SJSA1 (cell line): ENCODE measurements at regions not wholly inside any gene's neighbourhood (a gene's known extent, or its start where the extent isn't known, plus 50 kb on each side); places are given as distances from the start of the nearest gene placed in this dataset.

Experiments used
- DNase-seq, 2 experiments: peaks; one replicate each; pipeline ENCODE4 v3.0.0-alpha.2; 2015 to 2020; ENCODE audit warnings: low spot score in 2 of 2, low read depth in 1 of 2
- H3K27ac ChIP-seq: fragments of 250-450 bp; sonication (Bioruptor Pico); 2 replicates; pipeline ENCODE4 v1.5.1; 2020; ENCODE audit warnings: mild to moderate bottlenecking, moderate library complexity
- H3K27me3 ChIP-seq: fragments of 250-450 bp; sonication (Bioruptor Pico); replicated peaks from 2 replicates; pipeline ENCODE4 v1.5.1; 2020; ENCODE audit warnings: mild to moderate bottlenecking, moderate library complexity
- H3K36me3 ChIP-seq: fragments of 250-450 bp; sonication (Bioruptor Pico); 2 replicates; pipeline ENCODE4 v1.5.1; 2020; ENCODE audit warnings: mild to moderate bottlenecking
- H3K4me1 ChIP-seq: fragments of 250-450 bp; sonication (Bioruptor Pico); replicated peaks from 2 replicates; pipeline ENCODE4 v1.6.1; 2021; ENCODE audit warnings: mild to moderate bottlenecking
- H3K4me3 ChIP-seq: fragments of 250-450 bp; sonication (Bioruptor Pico); 2 replicates; pipeline ENCODE4 v1.5.1; 2020; ENCODE audit warnings: mild to moderate bottlenecking
- H3K9me3 ChIP-seq: fragments of 250-450 bp; sonication (Bioruptor Pico); replicated peaks from 2 replicates; pipeline ENCODE4 v1.5.1; 2020; ENCODE audit warnings: mild to moderate bottlenecking

GRCh38 chr18:55166260-55166598, 207.0 kb upstream of the CCDC68 start:
- Histone ChIP-seq H3K27ac (no peak overlapping the region), H3K36me3 (no peaks in the 10 kb centered on the region), H3K27me3 (0 out of 2 replicates have a peak, but pooled peaks cover 3% of the 10 kb centered on the region), H3K4me3 (no peak overlapping the region), H3K9me3 (no peaks in the 10 kb centered on the region), H3K4me1 (no peaks in the 10 kb centered on the region)
- DNase-seq = no peak

GRCh38 chr18:55163550-55163949, 204.3 kb upstream of the CCDC68 start:
- Histone ChIP-seq H3K36me3 (no peaks in the 10 kb centered on the region), H3K27ac (no peak overlapping the region), H3K27me3 (0 out of 2 replicates have a peak, but pooled peaks cover 3% of the 10 kb centered on the region), H3K9me3 (no peaks in the 10 kb centered on the region), H3K4me3 (no peak overlapping the region), H3K4me1 (no peaks in the 10 kb centered on the region)
- no peak for DNase-seq

GRCh38 chr18:55161916-55162315, 202.7 kb upstream of the CCDC68 start:
- no peaks in the 10 kb centered on the region for H3K4me1 ChIP-seq
- H3K9me3 ChIP-seq = no peaks in the 10 kb centered on the region
- H3K4me3 ChIP-seq = no peak overlapping the region
- no peaks in the 10 kb centered on the region for H3K36me3 ChIP-seq
- 0 out of 2 replicates have a peak, but pooled peaks cover 3% of the 10 kb centered on the region for H3K27me3 ChIP-seq
- no peak overlapping the region for H3K27ac ChIP-seq
- DNase-seq = no peak

- Histone ChIP-seq H3K27ac (no peak overlapping the region), H3K27me3 (no peaks in the 10 kb centered on the region), H3K4me3 (no peak overlapping the region), H3K4me1 (no peaks in the 10 kb centered on the region), H3K36me3 (no peaks in the 10 kb centered on the region), H3K9me3 (no peaks in the 10 kb centered on the region)
- DNase-seq = no peak
Measured at GRCh38 chr18:55159027-55159426, 199.8 kb upstream of the CCDC68 start.

GRCh38 chr18:55158570-55158969, 199.3 kb upstream of the CCDC68 start:
- Histone ChIP-seq H3K4me3 (no peak overlapping the region), H3K27ac (no peak overlapping the region), H3K36me3 (no peaks in the 10 kb centered on the region), H3K9me3 (no peaks in the 10 kb centered on the region), H3K27me3 (no peaks in the 10 kb centered on the region), H3K4me1 (no peaks in the 10 kb centered on the region)
- no peak for DNase-seq

GRCh38 chr18:55153346-55153745, 194.1 kb upstream of the CCDC68 start:
- no peak overlapping the region for H3K27ac ChIP-seq

GRCh38 chr18:55152801-55153200, 193.5 kb upstream of the CCDC68 start:
- no peaks in the 10 kb centered on the region for H3K4me1 ChIP-seq
- no peak overlapping the region for H3K27ac ChIP-seq
- H3K4me3 ChIP-seq = no peak overlapping the region
- H3K36me3 ChIP-seq = no peaks in the 10 kb centered on the region
- no peaks in the 10 kb centered on the region for H3K9me3 ChIP-seq
- no peak for DNase-seq
- no peaks in the 10 kb centered on the region for H3K27me3 ChIP-seq

More at GRCh38 chr18:55153346-55153745, 194.1 kb upstream of the CCDC68 start:
- no peaks in the 10 kb centered on the region for H3K36me3 ChIP-seq
- H3K4me1 ChIP-seq = no peaks in the 10 kb centered on the region
- no peaks in the 10 kb centered on the region for H3K27me3 ChIP-seq
- no peaks in the 10 kb centered on the region for H3K9me3 ChIP-seq
- DNase-seq = no peak
- H3K4me3 ChIP-seq = no peak overlapping the region

- H3K27ac ChIP-seq = no peak overlapping the region
- no peaks in the 10 kb centered on the region for H3K4me1 ChIP-seq
- no peaks in the 10 kb centered on the region for H3K9me3 ChIP-seq
- H3K27me3 ChIP-seq = no peaks in the 10 kb centered on the region
- no peaks in the 10 kb centered on the region for H3K36me3 ChIP-seq
- no peak for DNase-seq
- no peak overlapping the region for H3K4me3 ChIP-seq
Measured at GRCh38 chr18:55149994-55150393, 190.7 kb upstream of the CCDC68 start.

- Histone ChIP-seq H3K27me3 (no peaks in the 10 kb centered on the region), H3K36me3 (no peaks in the 10 kb centered on the region), H3K4me3 (no peak overlapping the region), H3K9me3 (no peaks in the 10 kb centered on the region; the same call in 1 of the 2 replicates), H3K4me1 (no peaks in the 10 kb centered on the region), H3K27ac (no peak overlapping the region)
- no peak for DNase-seq
Measured at GRCh38 chr18:55147791-55148190, 188.5 kb upstream of the CCDC68 start.

- Histone ChIP-seq H3K27ac (no peak overlapping the region), H3K36me3 (no peaks in the 10 kb centered on the region), H3K4me3 (no peak overlapping the region), H3K27me3 (no peaks in the 10 kb centered on the region), H3K4me1 (no peaks in the 10 kb centered on the region), H3K9me3 (no peaks in the 10 kb centered on the region; the same call in 1 of the 2 replicates)
- DNase-seq = no peak
Measured at GRCh38 chr18:55144193-55144930, 185.1 kb upstream of the CCDC68 start.

GRCh38 chr18:55142410-55142809, 183.1 kb upstream of the CCDC68 start:
- H3K9me3 ChIP-seq = no peaks in the 10 kb centered on the region; the same call in 1 of the 2 replicates
- no peak overlapping the region for H3K4me3 ChIP-seq
- no peaks in the 10 kb centered on the region for H3K4me1 ChIP-seq
- H3K27ac ChIP-seq = no peak overlapping the region
- H3K36me3 ChIP-seq = no peaks in the 10 kb centered on the region
- H3K27me3 ChIP-seq = no peaks in the 10 kb centered on the region
- DNase-seq = no peak

GRCh38 chr18:55141318-55141717, 182.1 kb upstream of the CCDC68 start:
- H3K27me3 ChIP-seq = no peaks in the 10 kb centered on the region
- H3K4me1 ChIP-seq = peaks cover 3% of the 10 kb centered on the region
- no peaks in the 10 kb centered on the region for H3K36me3 ChIP-seq
- H3K27ac ChIP-seq = no peak overlapping the region
- DNase-seq = no peak
- H3K9me3 ChIP-seq = no peaks in the 10 kb centered on the region; the same call in 1 of the 2 replicates
- no peak overlapping the region for H3K4me3 ChIP-seq

GRCh38 chr18:55139836-55140235, 180.6 kb upstream of the CCDC68 start:
- no peak for DNase-seq
- Histone ChIP-seq H3K27me3 (no peaks in the 10 kb centered on the region), H3K36me3 (no peaks in the 10 kb centered on the region), H3K9me3 (no peaks in the 10 kb centered on the region; the same call in 1 of the 2 replicates), H3K27ac (no peak overlapping the region), H3K4me3 (no peak overlapping the region), H3K4me1 (peaks cover 4% of the 10 kb centered on the region)

GRCh38 chr18:55139307-55139706, 180.0 kb upstream of the CCDC68 start:
- H3K9me3 ChIP-seq = no peaks in the 10 kb centered on the region; the same call in 1 of the 2 replicates
- H3K4me1 ChIP-seq = peaks cover 4% of the 10 kb centered on the region
- no peaks in the 10 kb centered on the region for H3K36me3 ChIP-seq
- no peaks in the 10 kb centered on the region for H3K27me3 ChIP-seq
- no peak for DNase-seq
- no peak overlapping the region for H3K4me3 ChIP-seq
- no peak overlapping the region for H3K27ac ChIP-seq

- DNase-seq = no peak
- no peaks in the 10 kb centered on the region; the same call in 1 of the 2 replicates for H3K9me3 ChIP-seq
- H3K27ac ChIP-seq = no peak overlapping the region
- H3K4me3 ChIP-seq = no peak overlapping the region
- H3K36me3 ChIP-seq = no peaks in the 10 kb centered on the region
- no peaks in the 10 kb centered on the region for H3K27me3 ChIP-seq
- H3K4me1 ChIP-seq = peaks cover 4% of the 10 kb centered on the region
Measured at GRCh38 chr18:55138401-55138800, 179.1 kb upstream of the CCDC68 start.
